OCI-LY1 (cell line): ENCODE measurements at regions not wholly inside any gene's neighbourhood (a gene's known extent, or its start where the extent isn't known, plus 50 kb on each side); places are given as distances from the start of the nearest gene placed in this dataset.
A peak's percentile ranks its signal among the peaks of the same experiment; 100 is the strongest.
"Not testable (repeated sequence)": the region's sequence is repeated elsewhere in the genome, so short reads cannot be mapped to it uniquely, and the experiment has no call there.

ENCODE experiments used
- H2AFZ ChIP-seq: fragments of 200-600 bp; sonication (generic), shearing (Covaris generic); 2 replicates; pipeline ENCODE4 v1.6.0; 2014; ENCODE audit warnings: antibody characterized with exemption, mild to moderate bottlenecking, low read length
- H3F3A ChIP-seq: fragments of 200-600 bp; sonication (generic), shearing (Covaris generic); 2 replicates; pipeline ENCODE4 v1.6.0; 2014; ENCODE audit warnings: mild to moderate bottlenecking, antibody characterized with exemption, low read length, moderate library complexity; ENCODE audit not compliant: insufficient read depth
- H3K27ac ChIP-seq: fragments of 200-600 bp; sonication (generic); 2 replicates; pipeline ENCODE4 v1.5.1; 2014; ENCODE audit warnings: low read length, mixed run types, mild to moderate bottlenecking, low read depth; ENCODE audit not compliant: poor library complexity, severe bottlenecking
- H3K27me3 ChIP-seq: fragments of 200-600 bp; sonication (generic); 2 replicates; pipeline ENCODE4 v1.6.0; 2014; ENCODE audit warnings: antibody characterized with exemption, mild to moderate bottlenecking, low read length, moderate library complexity; ENCODE audit not compliant: insufficient read depth
- H3K36me3 ChIP-seq: fragments of 200-600 bp; sonication (generic); 2 replicates; pipeline ENCODE4 v1.6.1; 2014; ENCODE audit warnings: mild to moderate bottlenecking, antibody characterized with exemption, low read length, moderate library complexity, mixed read lengths; ENCODE audit not compliant: insufficient read depth
- H3K4me1 ChIP-seq: fragments of 200-600 bp; sonication (generic); 2 replicates; pipeline ENCODE4 v1.5.1; 2014; ENCODE audit warnings: mild to moderate bottlenecking, low read length, moderate library complexity; ENCODE audit not compliant: insufficient read depth, severe bottlenecking
- H3K4me2 ChIP-seq: fragments of 200-600 bp; sonication (generic), shearing (Covaris generic); 2 replicates; pipeline ENCODE4 v1.6.1; 2014; ENCODE audit warnings: low read length
- H3K4me3 ChIP-seq: fragments of 200-600 bp; sonication (generic); 2 replicates; pipeline ENCODE4 v1.5.1; 2014; ENCODE audit warnings: low read length, low read depth, mild to moderate bottlenecking, mixed read lengths; ENCODE audit not compliant: poor library complexity, severe bottlenecking
- H3K79me2 ChIP-seq: fragments of 200-600 bp; shearing (Covaris generic); 2 replicates; pipeline ENCODE4 v1.6.1; 2016; ENCODE audit warnings: mixed run types, low read length, mixed read lengths; ENCODE audit not compliant: insufficient read depth
- H3K9ac ChIP-seq: fragments of 200-600 bp; sonication (generic), shearing (Covaris generic); 2 replicates; pipeline ENCODE4 v1.6.1; 2014; ENCODE audit warnings: mild to moderate bottlenecking, low read length, mixed read lengths
- H3K9me2 ChIP-seq: fragments of 200-600 bp; sonication (generic), shearing (Covaris generic); 2 replicates; pipeline ENCODE4 v1.6.1; 2014; ENCODE audit warnings: low read depth, mild to moderate bottlenecking, low read length, mixed read lengths
- H3K9me3 ChIP-seq: fragments of 200-600 bp; shearing (Covaris generic); 2 replicates; pipeline ENCODE4 v1.6.1; 2014; ENCODE audit warnings: low read length, mixed read lengths
- H4K20me1 ChIP-seq: fragments of 200-600 bp; sonication (generic), shearing (Covaris generic); 2 replicates; pipeline ENCODE4 v1.6.0; 2016; ENCODE audit warnings: mild to moderate bottlenecking, low read length; ENCODE audit not compliant: insufficient read depth
- CTCF ChIP-seq: fragments of 200-600 bp; sonication (generic), shearing (Covaris generic); IDR thresholded peaks from 2 replicates; pipeline ENCODE4 v1.5.1; 2017; ENCODE audit warnings: mild to moderate bottlenecking, antibody characterized with exemption, low read length, moderate library complexity, mixed read lengths
- EZH2 ChIP-seq: fragments of 200-600 bp; sonication (generic), shearing (Covaris generic); IDR thresholded peaks from 2 replicates; pipeline ENCODE4 v1.8.0; 2017; ENCODE audit warnings: borderline replicate concordance, mixed run types, mild to moderate bottlenecking, antibody characterized with exemption, low read length, moderate library complexity, mixed read lengths

GRCh38 chr1:166490437-166490991 lies 323.7 kb upstream of the FAM78B start:
- no peaks in the 10 kb centered on the region for H3K79me2 ChIP-seq
- no peaks in the 10 kb centered on the region; the same call in 1 of the 2 replicates for H3K36me3 ChIP-seq
- H3K4me3 ChIP-seq: peak overlapping the region; percentile 53
- TF ChIP-seq EZH2 (no peak), CTCF (no peak)
- no peaks in the 10 kb centered on the region for H3K9me2 ChIP-seq
- H3K27ac ChIP-seq: no peak overlapping the region
- no peaks in the 10 kb centered on the region for H3F3A ChIP-seq
- peak overlapping the region; percentile 60; the same call in 1 of the 2 replicates for H3K9ac ChIP-seq
- peaks cover 15% of the 10 kb centered on the region for H3K4me1 ChIP-seq
- H4K20me1 ChIP-seq: no peaks in the 10 kb centered on the region
- H3K27me3 ChIP-seq: no peaks in the 10 kb centered on the region
- H2AFZ ChIP-seq: peak overlapping the region; percentile 39
- H3K9me3 ChIP-seq: no peaks in the 10 kb centered on the region
- peak overlapping the region; percentile 82 for H3K4me2 ChIP-seq

GRCh38 chr1:166493765-166494164 lies 327.0 kb upstream of the FAM78B start:
- H3K4me2 ChIP-seq, H2AFZ ChIP-seq, H3K9ac ChIP-seq, H3K4me3 ChIP-seq, H3K27ac ChIP-seq, H4K20me1 ChIP-seq, H3K79me2 ChIP-seq, H3K36me3 ChIP-seq, H3F3A ChIP-seq, H3K27me3 ChIP-seq, H3K9me3 ChIP-seq, H3K9me2 ChIP-seq: not testable (repeated sequence)
- H3K4me1 ChIP-seq: peaks cover 15% of the 10 kb centered on the region

GRCh38 chr1:166507347-166507746 lies 331.9 kb upstream of the POGK start:
- H3K79me2 ChIP-seq: no peaks in the 10 kb centered on the region
- no peak overlapping the region for H3K9ac ChIP-seq
- no peak overlapping the region for H2AFZ ChIP-seq
- H3K9me3 ChIP-seq: no peaks in the 10 kb centered on the region
- TF ChIP-seq CTCF (no peak), EZH2 (no peak)
- no peak overlapping the region for H3K4me3 ChIP-seq
- H3K27me3 ChIP-seq: no peaks in the 10 kb centered on the region
- no peak overlapping the region for H3K4me2 ChIP-seq
- no peaks in the 10 kb centered on the region for H4K20me1 ChIP-seq
- no peaks in the 10 kb centered on the region for H3F3A ChIP-seq
- no peak overlapping the region for H3K27ac ChIP-seq
- no peaks in the 10 kb centered on the region for H3K9me2 ChIP-seq
- H3K36me3 ChIP-seq: no peaks in the 10 kb centered on the region
- H3K4me1 ChIP-seq: no peaks in the 10 kb centered on the region

GRCh38 chr1:166511761-166512160 lies 327.5 kb upstream of the POGK start:
- Histone ChIP-seq H3K27ac (no peak overlapping the region), H3K4me3 (no peak overlapping the region), H3K4me1 (no peaks in the 10 kb centered on the region), H3K4me2 (no peak overlapping the region), H3K79me2 (no peaks in the 10 kb centered on the region), H3K9me2 (no peaks in the 10 kb centered on the region), H3F3A (no peaks in the 10 kb centered on the region), H4K20me1 (no peaks in the 10 kb centered on the region), H2AFZ (no peak overlapping the region), H3K9me3 (no peaks in the 10 kb centered on the region), H3K27me3 (no peaks in the 10 kb centered on the region), H3K9ac (no peak overlapping the region), H3K36me3 (no peaks in the 10 kb centered on the region)
- TF ChIP-seq EZH2: no peak
- TF ChIP-seq CTCF: no peak
